ENCODE measurements at regions not wholly inside any gene's neighbourhood (a gene's known extent, or its start where the extent isn't known, plus 50 kb on each side); places are given as distances from the start of the nearest gene placed in this dataset.

GRCh38 chr15:69830430-69830829, 267.3 kb downstream of the TLE3 start:
- TF ChIP-seq POLR2A (IDR thresholded peaks at IDR 0.05; ENCODE audit: low read length) (no peak), GATA1 (IDR thresholded peaks at IDR 0.05; ENCODE audit: low read depth, low read length) (no peak)
